Progenitor cell of endocrine pancreas (in vitro differentiated cells): ENCODE measurements at regions not wholly inside any gene's neighbourhood (a gene's known extent, or its start where the extent isn't known, plus 50 kb on each side); places are given as distances from the start of the nearest gene placed in this dataset.

Experiments used
- DNase-seq: peaks from one replicate; pipeline ENCODE4 v3.0.0; 2021; ENCODE audit warnings: low spot score; ENCODE audit not compliant: unreplicated experiment
- H3K27ac Mint-ChIP-seq: 2 replicates; pipeline ENCODE4 v1.8.0; 2021; ENCODE audit warnings: mild to moderate bottlenecking, moderate library complexity, mixed read lengths
- H3K27me3 Mint-ChIP-seq: 2 replicates; pipeline ENCODE4 v1.8.0; 2021; ENCODE audit warnings: mixed read lengths
- H3K36me3 Mint-ChIP-seq: 2 replicates; pipeline ENCODE4 v1.8.0; 2022; ENCODE audit warnings: mixed read lengths; ENCODE audit not compliant: insufficient read depth
- H3K4me1 Mint-ChIP-seq: 2 replicates; pipeline ENCODE4 v1.8.0; 2021; ENCODE audit warnings: low read depth, mixed read lengths
- H3K4me3 Mint-ChIP-seq: 2 replicates; pipeline ENCODE4 v1.8.0; 2021; ENCODE audit warnings: low read depth, mild to moderate bottlenecking, moderate library complexity, mixed read lengths
- H3K9me3 Mint-ChIP-seq: 2 replicates; pipeline ENCODE4 v1.8.0; 2021; ENCODE audit warnings: low read depth, mixed read lengths
- TF ChIP-seq, protein P1 (sequence below): fragments of 200-600 bp; sonication (generic); IDR thresholded peaks from one replicate; pipeline ENCODE4 v1.5.0; 2021; ENCODE audit warnings: antibody characterized with exemption, mild to moderate bottlenecking; ENCODE audit not compliant: unreplicated experiment

DNA sequence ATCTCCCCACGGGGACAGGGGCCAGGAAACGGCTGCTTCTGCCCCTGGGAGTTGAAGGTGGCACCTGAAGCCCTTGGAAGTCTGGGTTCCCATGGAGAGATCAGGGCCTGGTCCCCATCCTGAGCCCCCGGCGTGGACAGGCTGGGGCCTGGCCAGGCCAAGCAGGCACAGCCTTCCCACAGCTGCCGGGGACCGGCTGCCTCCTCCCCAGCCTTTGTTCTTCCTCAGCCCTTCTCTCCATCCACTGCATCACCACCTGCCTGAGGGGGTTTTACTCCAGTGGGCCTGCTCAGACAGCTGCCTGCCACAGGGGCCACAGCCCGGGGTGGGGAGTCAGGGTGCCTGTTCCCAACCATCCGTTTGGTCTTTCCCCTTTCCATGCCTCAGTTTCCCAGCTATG, 187.7 kb downstream of the INHBB start:
- H3K36me3 Mint-ChIP-seq: no peaks in the 10 kb centered on the region
- H3K4me3 Mint-ChIP-seq: no peak overlapping the region
- H3K27me3 Mint-ChIP-seq: peaks cover 20% of the 10 kb centered on the region
- no peaks in the 10 kb centered on the region for H3K4me1 Mint-ChIP-seq
- no peaks in the 10 kb centered on the region for H3K9me3 Mint-ChIP-seq
- TF ChIP-seq, protein P1, sequence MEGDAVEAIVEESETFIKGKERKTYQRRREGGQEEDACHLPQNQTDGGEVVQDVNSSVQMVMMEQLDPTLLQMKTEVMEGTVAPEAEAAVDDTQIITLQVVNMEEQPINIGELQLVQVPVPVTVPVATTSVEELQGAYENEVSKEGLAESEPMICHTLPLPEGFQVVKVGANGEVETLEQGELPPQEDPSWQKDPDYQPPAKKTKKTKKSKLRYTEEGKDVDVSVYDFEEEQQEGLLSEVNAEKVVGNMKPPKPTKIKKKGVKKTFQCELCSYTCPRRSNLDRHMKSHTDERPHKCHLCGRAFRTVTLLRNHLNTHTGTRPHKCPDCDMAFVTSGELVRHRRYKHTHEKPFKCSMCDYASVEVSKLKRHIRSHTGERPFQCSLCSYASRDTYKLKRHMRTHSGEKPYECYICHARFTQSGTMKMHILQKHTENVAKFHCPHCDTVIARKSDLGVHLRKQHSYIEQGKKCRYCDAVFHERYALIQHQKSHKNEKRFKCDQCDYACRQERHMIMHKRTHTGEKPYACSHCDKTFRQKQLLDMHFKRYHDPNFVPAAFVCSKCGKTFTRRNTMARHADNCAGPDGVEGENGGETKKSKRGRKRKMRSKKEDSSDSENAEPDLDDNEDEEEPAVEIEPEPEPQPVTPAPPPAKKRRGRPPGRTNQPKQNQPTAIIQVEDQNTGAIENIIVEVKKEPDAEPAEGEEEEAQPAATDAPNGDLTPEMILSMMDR: no peak
- no peak for DNase-seq
- H3K27ac Mint-ChIP-seq: no peak overlapping the region

DNA sequence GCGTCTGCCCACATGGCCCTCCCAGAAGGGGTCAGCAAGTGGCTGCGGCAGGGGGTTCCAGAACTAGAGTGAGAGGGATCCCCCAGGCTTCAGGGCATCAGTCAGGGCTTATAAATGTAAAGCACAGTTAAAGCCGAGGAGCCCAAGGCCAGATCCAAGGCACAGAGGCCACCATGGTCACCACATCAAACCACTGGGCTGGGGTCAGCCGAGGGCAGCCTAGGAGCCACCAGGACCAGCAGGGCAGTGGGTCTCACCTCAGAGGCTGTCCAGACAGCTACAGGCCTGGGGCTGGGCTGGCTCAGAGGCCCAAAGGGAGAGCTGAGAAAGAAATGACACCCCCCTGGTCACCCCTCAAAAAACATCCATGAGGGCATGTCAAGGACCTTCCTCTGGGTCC, 188.5 kb downstream of the INHBB start:
- H3K27me3 Mint-ChIP-seq: peaks cover 28% of the 10 kb centered on the region
- H3K4me3 Mint-ChIP-seq: no peak overlapping the region

DNA sequence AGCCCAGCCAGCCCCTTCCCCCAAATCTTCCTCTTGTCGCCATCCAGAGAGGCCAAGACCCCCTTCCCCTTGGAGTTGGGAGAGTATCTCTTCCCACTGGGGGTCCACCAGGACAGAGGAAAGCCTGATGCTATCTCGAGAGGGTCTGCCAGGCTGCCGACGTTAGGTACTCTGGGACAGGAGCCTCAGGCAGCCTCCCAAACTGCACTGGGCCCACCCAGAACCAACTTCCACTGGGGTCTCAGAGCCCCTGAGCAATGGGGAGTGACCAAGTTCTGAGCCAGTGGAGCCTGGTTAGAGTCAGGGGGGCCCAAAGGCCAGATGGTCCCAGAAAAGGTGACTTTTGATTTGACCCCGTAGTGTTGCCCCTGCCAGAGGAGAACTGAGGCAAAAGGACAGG, 189.1 kb downstream of the INHBB start:
- H3K27me3 Mint-ChIP-seq: peaks cover 23% of the 10 kb centered on the region
- H3K9me3 Mint-ChIP-seq: no peaks in the 10 kb centered on the region
- H3K27ac Mint-ChIP-seq: no peak overlapping the region
- TF ChIP-seq, protein P1: no peak
- H3K36me3 Mint-ChIP-seq: no peaks in the 10 kb centered on the region
- DNase-seq: no peak
- no peak overlapping the region for H3K4me3 Mint-ChIP-seq
- H3K4me1 Mint-ChIP-seq: peaks cover 6% of the 10 kb centered on the region

More for the DNA sequence above, 188.5 kb downstream of the INHBB start:
- H3K27ac Mint-ChIP-seq: no peak overlapping the region
- peaks cover 5% of the 10 kb centered on the region for H3K4me1 Mint-ChIP-seq
- TF ChIP-seq, protein P1: no peak
- no peaks in the 10 kb centered on the region for H3K9me3 Mint-ChIP-seq
- H3K36me3 Mint-ChIP-seq: no peaks in the 10 kb centered on the region
- no peak for DNase-seq

DNA sequence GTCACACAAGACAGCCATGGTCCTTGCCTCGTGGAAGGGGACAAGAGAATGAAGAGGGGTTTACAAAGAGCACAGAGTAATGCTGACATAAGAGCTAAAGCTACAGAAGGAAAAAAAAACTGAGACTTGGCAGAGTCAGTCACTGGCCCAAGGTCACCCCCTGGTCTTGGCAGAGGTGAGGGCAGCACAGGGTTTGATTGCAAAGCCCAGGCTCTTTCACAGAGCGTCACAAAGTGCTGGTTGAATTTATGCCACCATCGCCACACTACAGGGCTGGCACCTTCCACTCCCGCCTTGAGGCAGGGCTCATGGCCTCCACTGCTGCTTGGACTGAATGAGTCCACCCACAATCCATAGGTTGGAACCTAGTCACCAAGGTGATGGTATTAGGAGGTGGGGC, 190.2 kb downstream of the INHBB start:
- Mint-ChIP-seq H3K4me3 (no peak overlapping the region), H3K4me1 (peaks cover 9% of the 10 kb centered on the region), H3K9me3 (no peaks in the 10 kb centered on the region), H3K36me3 (no peaks in the 10 kb centered on the region), H3K27me3 (peaks cover 28% of the 10 kb centered on the region), H3K27ac (no peak overlapping the region)
- no peak for DNase-seq
- TF ChIP-seq, protein P1: no peak

DNA sequence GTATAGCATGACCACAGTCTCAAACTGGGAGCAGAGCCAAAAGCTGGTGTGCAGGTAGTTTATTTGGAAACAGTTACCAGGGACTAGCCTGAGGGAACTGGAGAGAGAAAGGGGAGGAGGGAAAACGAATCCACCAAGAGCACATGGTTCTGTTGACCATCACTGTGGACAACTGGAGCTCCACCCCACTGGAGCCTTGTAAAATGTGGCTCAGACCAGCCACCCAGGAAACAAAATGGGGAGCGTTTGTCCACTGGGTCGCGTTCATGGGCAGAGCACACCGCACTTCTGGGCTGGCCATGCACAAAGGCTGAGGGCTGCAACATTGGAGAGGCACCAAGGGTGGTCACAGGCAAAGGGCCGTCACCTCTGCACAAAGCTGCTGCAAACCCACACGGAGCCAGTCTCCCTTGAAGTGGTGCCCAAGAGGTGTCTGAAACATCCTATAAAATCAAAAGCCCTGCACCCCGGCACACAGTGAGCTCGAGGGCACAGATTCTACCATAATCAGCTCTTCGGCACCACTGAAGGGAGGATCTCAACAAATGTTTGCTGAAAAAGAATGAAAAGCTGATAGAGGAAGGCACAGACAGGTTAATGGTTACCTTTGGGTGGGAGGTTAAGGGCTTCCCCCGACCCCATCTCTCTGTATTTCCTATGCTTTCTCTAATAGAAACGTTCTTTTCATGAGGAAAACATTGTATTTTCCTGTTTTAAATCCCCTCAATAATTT, 192.9 kb downstream of the INHBB start:
- TF ChIP-seq, protein P1: no peak
- no peak for DNase-seq
- no peak overlapping the region for H3K27ac Mint-ChIP-seq
- peaks cover 9% of the 10 kb centered on the region for H3K4me1 Mint-ChIP-seq
- H3K36me3 Mint-ChIP-seq: no peaks in the 10 kb centered on the region
- H3K9me3 Mint-ChIP-seq: no peaks in the 10 kb centered on the region
- H3K27me3 Mint-ChIP-seq: peaks cover 36% of the 10 kb centered on the region
- no peak overlapping the region for H3K4me3 Mint-ChIP-seq
